Stimulated activated CD4-positive, alpha-beta T cell treated with anti-CD3 and anti-CD28 coated beads, TNF-alpha, amount 100 ng/mL, for 24 hours (primary cell): ENCODE measurements at regions not wholly inside any gene's neighbourhood (a gene's known extent, or its start where the extent isn't known, plus 50 kb on each side); places are given as distances from the start of the nearest gene placed in this dataset.
"Not testable (repeated sequence)": the region's sequence is repeated elsewhere in the genome, so short reads cannot be mapped to it uniquely, and the experiment has no call there.

ENCODE experiments used
- DNase-seq, 3 experiments: peaks; one replicate each; pipeline ENCODE4 v3.0.0-alpha.2; 2020; ENCODE audit warnings: low read depth in 3 of 3

- DNase-seq, result no peak
Measured at GRCh38 chr2:212777020-212777491, 238.5 kb upstream of the ERBB4 start.

- DNase-seq, result no peak
Measured at GRCh38 chr2:212773808-212774339, 235.3 kb upstream of the ERBB4 start.

GRCh38 chr2:212770240-212770639 lies 231.6 kb upstream of the ERBB4 start:
- no peak for DNase-seq

- DNase-seq, result no peak
Measured at GRCh38 chr2:212766921-212767320, 228.3 kb upstream of the ERBB4 start.

GRCh38 chr2:212752730-212753351 lies 214.2 kb upstream of the ERBB4 start:
- no peak for DNase-seq

- no peak for DNase-seq
Measured at GRCh38 chr2:212745359-212745758, 206.8 kb upstream of the ERBB4 start.

GRCh38 chr2:212737392-212738172 lies 199.0 kb upstream of the ERBB4 start:
- no peak for DNase-seq

GRCh38 chr2:212736385-212736726 lies 197.8 kb upstream of the ERBB4 start:
- no peak for DNase-seq

GRCh38 chr2:212733273-212733672 lies 194.7 kb upstream of the ERBB4 start:
- DNase-seq, result no peak

GRCh38 chr2:212732860-212733259 lies 194.3 kb upstream of the ERBB4 start:
- no peak for DNase-seq

- no peak for DNase-seq
Measured at GRCh38 chr2:212730994-212731393, 192.4 kb upstream of the ERBB4 start.

- DNase-seq, result no peak
Measured at GRCh38 chr2:212728717-212729116, 190.1 kb upstream of the ERBB4 start.

- DNase-seq, result no peak
Measured at GRCh38 chr2:212727751-212728150, 189.1 kb upstream of the ERBB4 start.

GRCh38 chr2:212726403-212726802 lies 187.8 kb upstream of the ERBB4 start:
- DNase-seq, result no peak

- DNase-seq, result no peak
Measured at GRCh38 chr2:212725180-212725579, 186.6 kb upstream of the ERBB4 start.

GRCh38 chr2:212723226-212723625 lies 184.6 kb upstream of the ERBB4 start:
- no peak for DNase-seq

GRCh38 chr2:212722046-212722445 lies 183.4 kb upstream of the ERBB4 start:
- no peak for DNase-seq

GRCh38 chr2:212721026-212721451 lies 182.4 kb upstream of the ERBB4 start:
- DNase-seq, result no peak

- not testable (repeated sequence) for DNase-seq
Measured at GRCh38 chr2:212715411-212715810, 176.8 kb upstream of the ERBB4 start.

GRCh38 chr2:212713681-212714080 lies 175.1 kb upstream of the ERBB4 start:
- DNase-seq, result no peak

GRCh38 chr2:212712991-212713390 lies 174.4 kb upstream of the ERBB4 start:
- no peak for DNase-seq

GRCh38 chr2:212712466-212712865 lies 173.9 kb upstream of the ERBB4 start:
- no peak for DNase-seq

GRCh38 chr2:212711856-212712255 lies 173.3 kb upstream of the ERBB4 start:
- no peak for DNase-seq
